ENCODE measurements at regions not wholly inside any gene's neighbourhood (a gene's known extent, or its start where the extent isn't known, plus 50 kb on each side); places are given as distances from the start of the nearest gene placed in this dataset.

DNA sequence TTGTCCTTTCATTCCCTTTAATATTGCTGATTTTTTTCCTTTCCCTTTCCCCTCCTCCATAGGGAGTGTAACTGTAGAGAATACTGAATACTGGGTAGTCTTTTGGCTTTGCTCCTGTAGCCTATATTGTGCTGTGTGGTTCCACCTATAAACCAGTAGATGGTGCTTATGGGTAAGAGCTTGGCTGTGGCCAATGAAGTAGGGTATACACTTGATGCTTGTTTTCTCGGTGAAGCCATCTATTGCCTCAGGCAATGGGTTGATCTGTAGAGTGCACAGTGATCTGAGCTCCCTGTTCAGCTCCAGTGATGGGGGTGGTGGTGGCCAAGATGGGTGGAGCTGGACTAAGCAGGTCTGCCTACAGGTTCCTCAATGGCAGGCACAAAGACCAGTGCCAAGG, 203.3 kb upstream of the IMPG1 start:
- TF ChIP-seq, protein P1, sequence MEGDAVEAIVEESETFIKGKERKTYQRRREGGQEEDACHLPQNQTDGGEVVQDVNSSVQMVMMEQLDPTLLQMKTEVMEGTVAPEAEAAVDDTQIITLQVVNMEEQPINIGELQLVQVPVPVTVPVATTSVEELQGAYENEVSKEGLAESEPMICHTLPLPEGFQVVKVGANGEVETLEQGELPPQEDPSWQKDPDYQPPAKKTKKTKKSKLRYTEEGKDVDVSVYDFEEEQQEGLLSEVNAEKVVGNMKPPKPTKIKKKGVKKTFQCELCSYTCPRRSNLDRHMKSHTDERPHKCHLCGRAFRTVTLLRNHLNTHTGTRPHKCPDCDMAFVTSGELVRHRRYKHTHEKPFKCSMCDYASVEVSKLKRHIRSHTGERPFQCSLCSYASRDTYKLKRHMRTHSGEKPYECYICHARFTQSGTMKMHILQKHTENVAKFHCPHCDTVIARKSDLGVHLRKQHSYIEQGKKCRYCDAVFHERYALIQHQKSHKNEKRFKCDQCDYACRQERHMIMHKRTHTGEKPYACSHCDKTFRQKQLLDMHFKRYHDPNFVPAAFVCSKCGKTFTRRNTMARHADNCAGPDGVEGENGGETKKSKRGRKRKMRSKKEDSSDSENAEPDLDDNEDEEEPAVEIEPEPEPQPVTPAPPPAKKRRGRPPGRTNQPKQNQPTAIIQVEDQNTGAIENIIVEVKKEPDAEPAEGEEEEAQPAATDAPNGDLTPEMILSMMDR (IDR thresholded peaks at IDR 0.05; ENCODE audit: borderline replicate concordance, control extremely low read depth, extremely low read depth, insufficient read depth, missing control alignments): no peak
- in situ Hi-C loops (cut with MboI; ENCODE audit: low sequenced_read_pairs, unreplicated experiment): no loop called here
- no peak for DNase-seq (ENCODE audit: low spot score)

DNA sequence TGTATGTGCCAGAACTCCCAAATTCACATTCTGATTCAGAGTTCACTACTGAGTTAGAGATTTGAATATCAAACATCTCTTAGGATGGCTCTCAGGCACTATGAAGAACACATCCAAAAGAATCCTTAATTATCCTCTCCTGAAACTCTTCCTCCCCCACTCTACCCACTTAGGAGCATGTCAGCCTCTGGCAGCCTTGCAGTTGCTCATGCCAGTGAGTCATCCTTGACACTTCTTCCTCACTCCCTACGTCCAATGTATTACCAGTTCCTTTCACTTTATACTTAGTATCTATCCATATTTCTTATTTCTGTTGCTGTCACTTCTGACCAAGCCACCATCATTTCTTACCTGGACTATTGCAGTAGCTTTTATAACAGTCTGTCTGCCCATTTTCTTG, 192.0 kb upstream of the IMPG1 start:
- no peak for DNase-seq (ENCODE audit: low spot score)
- in situ Hi-C loops (cut with MboI; ENCODE audit: low sequenced_read_pairs, unreplicated experiment): no loop called here
- TF ChIP-seq, protein P1 (IDR thresholded peaks at IDR 0.05; ENCODE audit: borderline replicate concordance, control extremely low read depth, extremely low read depth, insufficient read depth, missing control alignments): no peak

DNA sequence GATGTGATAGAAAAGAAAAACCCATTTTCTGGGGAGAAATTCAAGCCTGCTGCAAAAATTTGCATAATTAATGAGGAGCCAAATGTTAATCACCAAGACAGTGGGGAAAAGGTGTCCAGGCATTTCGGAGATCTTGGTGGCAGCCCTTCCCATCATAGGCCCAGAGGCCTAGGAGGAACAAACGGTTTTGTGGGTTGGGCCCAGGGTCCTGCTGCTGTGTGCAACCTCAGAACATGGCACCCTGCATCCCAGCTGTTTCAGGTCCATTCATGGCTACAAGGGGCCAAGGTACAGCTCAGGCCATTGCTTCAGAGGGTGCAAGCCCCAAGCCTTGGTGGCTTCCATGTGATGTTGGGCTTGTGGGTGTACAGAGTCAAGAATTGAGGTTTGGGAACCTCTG, 189.8 kb upstream of the IMPG1 start:
- DNase-seq (ENCODE audit: low spot score): no peak
- in situ Hi-C loops (cut with MboI; ENCODE audit: low sequenced_read_pairs, unreplicated experiment): no loop called here
- TF ChIP-seq, protein P1 (IDR thresholded peaks at IDR 0.05; ENCODE audit: borderline replicate concordance, control extremely low read depth, extremely low read depth, insufficient read depth, missing control alignments): no peak

DNA sequence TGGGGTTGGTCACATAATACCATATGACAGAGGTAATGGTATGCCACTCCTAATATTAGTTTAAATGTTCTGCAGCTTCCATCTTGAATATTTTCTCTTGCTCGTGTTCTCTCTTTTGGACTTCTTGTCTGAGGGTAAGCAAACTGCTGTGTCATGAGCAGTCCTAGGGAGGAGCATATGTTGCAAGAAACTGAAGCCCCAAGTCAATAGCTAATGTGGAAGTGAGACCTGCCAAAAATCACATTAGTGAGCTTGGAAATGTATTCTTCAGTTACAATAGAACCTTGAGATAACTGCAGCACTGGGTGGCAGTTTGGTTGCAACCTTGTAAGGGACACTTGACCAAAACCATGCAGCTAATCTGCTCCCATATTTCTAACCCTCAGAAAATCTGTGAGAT, 178.2 kb upstream of the IMPG1 start:
- in situ Hi-C loops (cut with MboI; ENCODE audit: low sequenced_read_pairs, unreplicated experiment): no loop called here
- DNase-seq (ENCODE audit: low spot score): no peak
- TF ChIP-seq, protein P1 (IDR thresholded peaks at IDR 0.05; ENCODE audit: borderline replicate concordance, control extremely low read depth, extremely low read depth, insufficient read depth, missing control alignments): no peak

DNA sequence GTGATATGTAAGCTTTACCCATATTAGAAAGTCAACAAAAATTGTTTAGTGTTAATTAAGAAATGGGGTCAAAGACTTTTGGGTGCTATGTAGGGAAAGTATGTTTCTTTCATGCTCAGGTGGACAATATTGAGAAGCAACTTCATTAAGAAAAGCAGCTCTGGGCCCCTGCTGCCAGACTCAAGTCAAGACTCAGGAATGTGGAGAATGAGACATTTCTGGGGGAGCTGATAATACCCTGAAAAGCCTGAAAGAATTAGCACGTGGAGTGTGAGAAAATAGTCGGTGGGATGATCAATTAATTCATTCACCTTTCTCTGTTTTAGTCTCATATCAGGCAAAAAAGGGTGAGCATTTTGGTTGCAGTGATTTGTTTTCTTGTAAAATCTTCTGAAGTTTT, 175.1 kb upstream of the IMPG1 start:
- in situ Hi-C loops (cut with MboI; ENCODE audit: low sequenced_read_pairs, unreplicated experiment): no loop called here
- DNase-seq (ENCODE audit: low spot score): no peak
- TF ChIP-seq, protein P1 (IDR thresholded peaks at IDR 0.05; ENCODE audit: borderline replicate concordance, control extremely low read depth, extremely low read depth, insufficient read depth, missing control alignments): no peak

DNA sequence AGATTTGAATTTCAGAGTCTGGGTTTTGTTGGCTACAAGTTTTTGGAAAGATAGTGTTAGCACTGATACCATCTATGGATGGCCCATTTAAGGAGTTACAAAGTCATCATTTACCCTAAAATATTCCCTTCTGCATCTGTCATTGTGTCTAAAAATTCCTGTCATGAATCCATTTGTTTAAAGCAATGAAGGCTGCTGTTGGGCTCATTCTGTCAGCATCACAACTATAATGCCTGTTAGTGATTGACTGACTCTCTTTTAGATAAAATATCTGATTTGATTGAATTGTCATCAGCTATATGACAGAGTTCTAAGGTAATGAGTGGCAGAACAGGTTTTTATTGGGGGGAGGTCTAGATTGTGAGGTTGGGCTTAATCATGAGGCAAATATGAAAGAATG, 167.6 kb upstream of the IMPG1 start:
- DNase-seq (ENCODE audit: low spot score): no peak
- in situ Hi-C loops (cut with MboI; ENCODE audit: low sequenced_read_pairs, unreplicated experiment): no loop called here
- TF ChIP-seq, protein P1 (IDR thresholded peaks at IDR 0.05; ENCODE audit: borderline replicate concordance, control extremely low read depth, extremely low read depth, insufficient read depth, missing control alignments): no peak

DNA sequence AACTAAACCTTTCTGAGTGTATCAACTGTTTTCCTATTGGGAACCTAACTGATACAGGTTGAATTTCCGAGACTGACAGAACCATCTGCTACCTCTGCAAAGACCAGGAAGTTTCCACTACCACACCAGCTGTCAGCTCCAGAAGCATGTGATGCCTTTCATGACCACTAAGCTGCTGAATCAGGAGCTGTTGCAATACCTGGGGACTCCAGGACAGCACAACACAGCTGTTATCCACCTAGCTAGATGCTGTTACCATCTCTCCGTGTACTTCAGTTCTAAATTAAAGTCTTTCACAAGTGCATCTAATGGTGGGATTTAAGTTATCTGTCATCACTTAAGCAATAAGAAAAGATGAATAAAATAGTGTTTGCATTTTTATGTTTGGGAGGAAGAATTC, 158.2 kb upstream of the IMPG1 start:
- TF ChIP-seq, protein P1 (IDR thresholded peaks at IDR 0.05; ENCODE audit: borderline replicate concordance, control extremely low read depth, extremely low read depth, insufficient read depth, missing control alignments): no peak
- no peak for DNase-seq (ENCODE audit: low spot score)
- in situ Hi-C loops (cut with MboI; ENCODE audit: low sequenced_read_pairs, unreplicated experiment): no loop called here

All from GM13976 (cell line).